ENCODE measurements at regions not wholly inside any gene's neighbourhood (a gene's known extent, or its start where the extent isn't known, plus 50 kb on each side); places are given as distances from the start of the nearest gene placed in this dataset.

- TF ChIP-seq POLR2AphosphoS5 (IDR thresholded peaks at IDR 0.05; ENCODE audit: low read depth, low read length) (no peak), CTCF (IDR thresholded peaks at IDR 0.05) (no peak)
These were observed 331.5 kb upstream of the AJAP1 start for GRCh38 chr1:4322881-4323280.

Measured in Panc1 (cell line).